ENCODE measurements at regions not wholly inside any gene's neighbourhood (a gene's known extent, or its start where the extent isn't known, plus 50 kb on each side); places are given as distances from the start of the nearest gene placed in this dataset.

DNA sequence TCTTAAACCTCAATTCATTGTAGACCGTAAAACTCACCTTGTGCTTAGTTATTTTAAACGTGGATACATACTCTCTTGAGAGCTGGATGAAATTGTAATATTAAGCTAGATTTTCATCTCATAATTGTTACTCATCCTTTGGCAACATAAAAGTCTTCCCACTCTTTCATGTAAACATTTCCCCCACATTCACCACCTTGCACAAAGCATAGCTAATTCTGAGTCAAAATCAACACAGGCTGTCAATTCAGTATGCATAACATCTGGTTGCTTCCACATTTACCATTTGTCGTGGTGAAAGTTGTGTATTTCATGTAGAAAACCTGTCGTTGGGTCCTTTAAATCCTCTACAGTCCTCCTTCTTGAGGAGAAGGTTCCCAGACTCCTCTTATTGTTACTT, 524.6 kb downstream of the OTOL1 start:
- TF ChIP-seq, protein P1, sequence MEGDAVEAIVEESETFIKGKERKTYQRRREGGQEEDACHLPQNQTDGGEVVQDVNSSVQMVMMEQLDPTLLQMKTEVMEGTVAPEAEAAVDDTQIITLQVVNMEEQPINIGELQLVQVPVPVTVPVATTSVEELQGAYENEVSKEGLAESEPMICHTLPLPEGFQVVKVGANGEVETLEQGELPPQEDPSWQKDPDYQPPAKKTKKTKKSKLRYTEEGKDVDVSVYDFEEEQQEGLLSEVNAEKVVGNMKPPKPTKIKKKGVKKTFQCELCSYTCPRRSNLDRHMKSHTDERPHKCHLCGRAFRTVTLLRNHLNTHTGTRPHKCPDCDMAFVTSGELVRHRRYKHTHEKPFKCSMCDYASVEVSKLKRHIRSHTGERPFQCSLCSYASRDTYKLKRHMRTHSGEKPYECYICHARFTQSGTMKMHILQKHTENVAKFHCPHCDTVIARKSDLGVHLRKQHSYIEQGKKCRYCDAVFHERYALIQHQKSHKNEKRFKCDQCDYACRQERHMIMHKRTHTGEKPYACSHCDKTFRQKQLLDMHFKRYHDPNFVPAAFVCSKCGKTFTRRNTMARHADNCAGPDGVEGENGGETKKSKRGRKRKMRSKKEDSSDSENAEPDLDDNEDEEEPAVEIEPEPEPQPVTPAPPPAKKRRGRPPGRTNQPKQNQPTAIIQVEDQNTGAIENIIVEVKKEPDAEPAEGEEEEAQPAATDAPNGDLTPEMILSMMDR (IDR thresholded peaks at IDR 0.05; ENCODE audit: insufficient read depth, low read depth, low read length, missing control alignments): no peak
- no peak overlapping the region for H3K4me3 ChIP-seq (ENCODE audit: low read length)
- no peak for DNase-seq (ENCODE audit: low read depth)

DNA sequence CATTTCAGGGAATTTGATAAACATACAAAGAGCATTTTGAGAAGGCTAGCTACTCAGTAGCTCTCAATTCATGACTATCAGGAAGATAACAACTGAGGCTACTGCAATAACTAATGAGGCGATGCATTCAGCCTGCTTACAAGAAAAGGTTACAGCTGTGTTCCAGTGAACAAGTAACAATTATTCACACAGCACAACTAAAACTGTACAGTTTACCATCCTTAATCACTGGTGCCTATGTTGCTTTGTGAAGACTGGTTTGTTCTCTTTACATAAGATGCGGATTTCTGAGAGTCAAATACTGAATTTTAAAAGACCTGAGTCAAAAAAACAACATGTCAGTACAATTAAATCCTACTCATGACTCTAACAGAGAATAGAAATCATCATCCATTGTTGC, 526.3 kb downstream of the OTOL1 start:
- TF ChIP-seq, protein P1 (IDR thresholded peaks at IDR 0.05; ENCODE audit: insufficient read depth, low read depth, low read length, missing control alignments): no peak
- H3K4me3 ChIP-seq (ENCODE audit: low read length): no peak overlapping the region
- DNase-seq (ENCODE audit: low read depth): no peak

DNA sequence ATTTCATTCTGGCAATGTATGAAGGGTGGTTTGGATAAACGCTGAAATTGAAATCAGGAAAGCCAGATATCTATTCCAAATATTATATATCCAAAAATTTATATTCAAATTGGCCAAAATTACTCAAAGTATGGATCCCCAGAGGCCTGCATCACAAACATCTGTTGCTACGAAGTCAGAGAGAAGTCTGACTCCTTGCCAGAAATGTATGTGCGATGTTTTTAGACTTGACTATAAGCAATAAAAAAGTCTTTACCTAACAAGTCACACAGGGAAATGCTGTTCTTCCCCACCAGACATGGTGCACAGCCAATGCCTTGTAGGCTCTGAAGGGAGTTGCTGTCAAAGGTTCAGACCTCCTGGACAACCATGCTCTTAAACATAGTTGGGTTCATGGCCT, 533.1 kb downstream of the OTOL1 start:
- DNase-seq (ENCODE audit: low read depth): no peak
- TF ChIP-seq, protein P1 (IDR thresholded peaks at IDR 0.05; ENCODE audit: insufficient read depth, low read depth, low read length, missing control alignments): no peak
- no peak overlapping the region for H3K4me3 ChIP-seq (ENCODE audit: low read length)

DNA sequence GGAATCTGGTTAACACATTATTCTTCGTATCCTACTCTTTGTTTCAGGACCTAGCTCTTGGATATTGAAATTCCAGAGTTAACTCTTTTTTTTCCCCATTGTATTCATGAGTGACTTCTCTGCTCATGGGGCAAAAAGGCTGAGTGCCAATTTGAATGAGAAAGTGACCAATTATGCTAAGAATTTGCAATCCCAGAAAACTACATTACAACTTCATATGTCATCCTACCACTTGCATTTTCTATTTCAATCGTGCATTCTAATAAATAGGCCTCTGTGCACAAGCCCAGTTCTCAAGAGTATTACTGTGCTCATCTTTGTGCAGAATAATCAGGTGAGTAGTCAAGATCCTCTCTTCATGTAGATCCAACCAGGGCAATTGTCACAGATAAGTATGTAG, 537.8 kb downstream of the OTOL1 start:
- peak; percentile 2 for DNase-seq (ENCODE audit: low read depth)
- TF ChIP-seq, protein P1 (IDR thresholded peaks at IDR 0.05; ENCODE audit: insufficient read depth, low read depth, low read length, missing control alignments): no peak
- H3K4me3 ChIP-seq (ENCODE audit: low read length): no peak overlapping the region

DNA sequence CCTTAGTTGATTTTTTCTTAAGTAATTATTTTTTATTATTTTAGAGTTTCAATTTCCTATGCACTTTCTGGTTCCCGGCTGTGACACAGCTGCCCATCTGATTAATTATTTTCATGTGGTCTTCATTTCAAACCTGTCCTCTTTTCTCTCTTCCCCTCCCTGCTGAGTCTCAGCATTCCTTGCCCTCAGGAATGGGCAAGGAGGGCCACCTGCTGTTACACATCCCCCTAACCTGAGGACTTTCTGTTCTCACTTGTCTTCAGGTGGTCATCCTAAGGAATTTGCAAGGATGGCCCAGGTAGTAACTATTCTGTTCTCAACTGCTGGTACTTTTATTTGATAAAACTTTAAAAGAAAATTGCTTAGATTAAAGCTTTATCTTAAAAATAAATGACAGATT, 545.0 kb downstream of the OTOL1 start:
- no peak for DNase-seq (ENCODE audit: low read depth)
- no peak overlapping the region for H3K4me3 ChIP-seq (ENCODE audit: low read length)
- TF ChIP-seq, protein P1 (IDR thresholded peaks at IDR 0.05; ENCODE audit: insufficient read depth, low read depth, low read length, missing control alignments): no peak

DNA sequence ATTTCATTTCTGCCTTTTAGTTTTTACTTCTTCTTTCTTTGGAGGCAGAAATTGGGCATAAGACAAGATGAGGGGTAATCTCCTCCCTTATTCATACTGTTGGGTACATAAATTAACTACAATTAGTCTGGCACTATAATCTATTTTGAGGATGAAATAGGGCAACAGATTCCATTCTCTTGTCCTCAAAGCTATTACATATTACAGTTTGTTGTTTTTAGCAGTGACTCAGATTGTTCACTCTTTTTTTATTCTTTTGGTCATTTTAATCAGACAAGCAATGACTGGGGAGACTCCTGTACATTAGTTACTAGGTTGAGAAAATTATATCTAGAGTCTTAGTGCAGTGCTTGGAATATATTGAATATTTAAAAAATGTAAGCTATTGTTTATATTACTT, 556.0 kb downstream of the OTOL1 start:
- DNase-seq (ENCODE audit: low read depth): no peak
- TF ChIP-seq, protein P1 (IDR thresholded peaks at IDR 0.05; ENCODE audit: insufficient read depth, low read depth, low read length, missing control alignments): no peak
- H3K4me3 ChIP-seq (ENCODE audit: low read length): no peak overlapping the region

DNA sequence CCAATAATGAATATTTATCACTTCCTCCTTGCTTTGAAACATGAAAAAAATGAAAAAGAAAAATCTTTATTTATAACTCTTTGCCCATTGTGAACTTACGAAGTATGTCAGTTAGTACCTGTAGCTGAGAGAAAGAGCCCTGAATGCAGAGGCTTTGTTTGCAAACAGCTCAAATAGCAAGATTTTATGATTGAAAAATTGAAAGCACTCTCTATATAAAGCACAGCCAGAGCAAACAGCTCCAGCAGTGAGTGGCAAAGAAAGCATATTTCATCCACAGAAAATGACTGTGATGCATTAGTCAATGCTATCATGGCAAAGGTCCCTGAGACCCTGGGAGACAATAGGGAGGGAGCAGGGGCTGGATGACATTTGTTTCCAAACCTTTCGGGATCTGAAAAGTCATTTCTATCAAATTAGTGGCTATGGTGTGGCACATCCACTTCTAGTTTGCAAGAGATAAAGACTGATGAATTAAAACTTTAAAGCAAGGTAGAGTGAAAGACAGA, 576.1 kb downstream of the OTOL1 start:
- no peak for DNase-seq (ENCODE audit: low read depth)
- TF ChIP-seq, protein P1 (IDR thresholded peaks at IDR 0.05; ENCODE audit: insufficient read depth, low read depth, low read length, missing control alignments): no peak
- H3K4me3 ChIP-seq (ENCODE audit: low read length): no peak overlapping the region

Data from epithelial cell of esophagus (primary cell).